RWPE1 (cell line): ENCODE measurements at regions not wholly inside any gene's neighbourhood (a gene's known extent, or its start where the extent isn't known, plus 50 kb on each side); places are given as distances from the start of the nearest gene placed in this dataset.

Experiments used
- CTCF ChIA-PET: fragments of 350-600 bp; sonication (Branson Sonifier 250); formaldehyde crosslinking; extraction: SDS; loops from one replicate; lab custom pipeline; 2021; lab: Yijun Ruan, JAX
- POLR2A ChIA-PET: fragments of 400-600 bp; formaldehyde crosslinking; extraction: SDS; loops from one replicate; lab custom pipeline; 2020; ENCODE audit warnings: antibody characterized with exemption; ENCODE audit not compliant: low non-redundant PET; lab: Yijun Ruan, JAX
- DNase-seq: peaks from one replicate; pipeline ENCODE4 v3.0.0; 2012; ENCODE audit warnings: low spot score
- H3K27ac ChIP-seq: fragments of 450-650 bp; 2 replicates; pipeline ENCODE4 v1.5.1; 2017
- TF ChIP-seq, protein P1 (sequence below): fragments of 450-650 bp; conservative IDR thresholded peaks from 2 replicates; pipeline ENCODE4 v1.5.1; 2017; ENCODE audit warnings: low read depth, mild to moderate bottlenecking

DNA sequence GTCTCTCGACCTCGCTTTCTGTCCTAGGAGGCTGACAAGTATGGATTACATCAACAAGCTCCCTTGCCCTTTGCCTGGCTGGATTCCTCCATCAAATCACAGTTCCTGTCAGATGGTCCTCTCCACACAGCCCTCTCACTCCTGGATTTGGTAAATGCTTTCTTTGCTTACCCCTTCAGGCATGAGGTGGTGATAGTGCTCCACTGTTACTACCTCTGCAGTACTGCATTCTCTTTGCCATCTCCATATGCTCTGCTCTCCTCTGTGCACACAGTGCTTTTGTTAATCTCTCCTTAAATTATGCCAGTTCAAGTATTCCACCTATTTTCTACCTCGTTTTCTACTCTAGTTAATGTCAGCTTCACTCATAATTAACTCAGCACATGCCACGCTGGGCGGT lies 279.2 kb downstream of the DMAC1 start:
- TF ChIP-seq, protein P1, sequence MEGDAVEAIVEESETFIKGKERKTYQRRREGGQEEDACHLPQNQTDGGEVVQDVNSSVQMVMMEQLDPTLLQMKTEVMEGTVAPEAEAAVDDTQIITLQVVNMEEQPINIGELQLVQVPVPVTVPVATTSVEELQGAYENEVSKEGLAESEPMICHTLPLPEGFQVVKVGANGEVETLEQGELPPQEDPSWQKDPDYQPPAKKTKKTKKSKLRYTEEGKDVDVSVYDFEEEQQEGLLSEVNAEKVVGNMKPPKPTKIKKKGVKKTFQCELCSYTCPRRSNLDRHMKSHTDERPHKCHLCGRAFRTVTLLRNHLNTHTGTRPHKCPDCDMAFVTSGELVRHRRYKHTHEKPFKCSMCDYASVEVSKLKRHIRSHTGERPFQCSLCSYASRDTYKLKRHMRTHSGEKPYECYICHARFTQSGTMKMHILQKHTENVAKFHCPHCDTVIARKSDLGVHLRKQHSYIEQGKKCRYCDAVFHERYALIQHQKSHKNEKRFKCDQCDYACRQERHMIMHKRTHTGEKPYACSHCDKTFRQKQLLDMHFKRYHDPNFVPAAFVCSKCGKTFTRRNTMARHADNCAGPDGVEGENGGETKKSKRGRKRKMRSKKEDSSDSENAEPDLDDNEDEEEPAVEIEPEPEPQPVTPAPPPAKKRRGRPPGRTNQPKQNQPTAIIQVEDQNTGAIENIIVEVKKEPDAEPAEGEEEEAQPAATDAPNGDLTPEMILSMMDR = no peak
- no peak for DNase-seq
- ChIA-PET POLR2A (no interaction called here), CTCF (no interaction called here)
- no peak overlapping the region for H3K27ac ChIP-seq

DNA sequence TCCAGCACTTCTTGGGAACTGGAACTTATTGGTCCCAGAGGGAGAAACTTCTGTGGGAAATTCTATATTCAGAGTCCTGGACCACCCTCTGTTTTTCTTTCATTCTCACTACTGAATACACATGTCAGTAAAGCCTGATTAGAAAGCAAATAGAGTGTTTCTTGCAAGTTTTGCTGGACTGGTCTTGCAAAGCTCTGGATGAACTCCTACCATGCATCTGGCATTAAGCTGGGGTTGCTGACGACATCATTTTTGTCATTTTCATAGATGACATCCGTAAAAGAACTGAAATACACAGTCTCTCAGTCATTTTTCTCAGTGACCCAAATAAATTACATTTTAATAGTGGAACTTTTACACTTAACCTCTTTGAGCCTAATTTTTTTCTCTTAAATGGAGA lies 283.2 kb downstream of the DMAC1 start:
- ChIA-PET POLR2A (no interaction called here), CTCF (interaction anchor here (0.6 kb wide), 1 partner anchor 1244 kb away, joined by 4 read pairs; no protein-coding TSS in a partner anchor)
- no peak for DNase-seq
- TF ChIP-seq, protein P1 = no peak
- no peak overlapping the region for H3K27ac ChIP-seq

DNA sequence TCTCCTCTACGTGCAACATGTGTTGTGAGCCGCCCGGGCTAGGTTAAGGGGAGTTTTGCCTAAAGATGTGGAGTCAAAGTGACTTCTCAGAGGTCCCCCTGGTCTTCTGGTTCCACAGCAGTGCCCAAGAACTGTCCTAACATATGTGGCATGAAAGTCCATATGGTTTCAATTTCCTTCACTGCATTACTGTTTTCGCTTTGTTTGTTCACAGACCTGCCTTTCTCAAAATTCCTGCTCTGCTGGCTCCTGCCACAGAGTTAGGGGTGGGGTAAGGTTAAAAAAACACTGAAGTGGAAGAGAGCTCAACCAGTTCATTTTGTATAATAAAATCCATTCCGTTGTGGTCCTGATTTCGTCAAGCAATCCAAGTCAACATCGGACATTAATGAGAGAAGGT lies 289.4 kb downstream of the DMAC1 start:
- TF ChIP-seq, protein P1 = no peak
- POLR2A ChIA-PET = no interaction called here
- no peak for DNase-seq
- H3K27ac ChIP-seq = no peak overlapping the region
- CTCF ChIA-PET = no interaction called here

DNA sequence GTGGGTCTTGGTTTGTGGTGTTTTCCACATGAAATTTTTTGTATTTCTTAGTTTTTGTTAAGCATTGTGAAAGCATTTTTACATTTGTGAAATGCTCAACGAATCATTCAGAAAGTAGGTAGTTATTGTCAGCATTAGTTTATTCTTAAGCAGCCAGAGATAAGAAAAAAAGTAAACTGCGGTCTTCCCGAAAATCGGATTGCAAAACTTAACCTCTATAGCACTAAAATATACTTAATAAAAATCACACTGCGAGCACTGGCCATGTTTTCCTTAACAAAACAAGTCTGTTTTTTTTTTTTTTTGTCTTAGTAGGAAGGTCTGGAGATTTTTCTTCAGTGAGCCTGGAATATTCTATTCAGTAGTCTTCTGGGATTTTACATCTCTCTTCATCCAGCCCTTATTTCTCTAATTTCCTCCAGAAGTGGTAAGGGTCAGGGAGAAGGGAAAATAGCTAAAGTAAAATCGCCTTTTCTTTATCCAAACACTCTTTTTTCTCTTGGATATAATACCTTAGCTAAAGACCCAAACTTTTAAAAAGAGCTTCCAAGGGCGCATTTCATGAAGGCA lies 289.9 kb downstream of the DMAC1 start:
- ChIA-PET CTCF (no interaction called here), POLR2A (no interaction called here)
- TF ChIP-seq, protein P1 = no peak
- DNase-seq = no peak
- no peak overlapping the region for H3K27ac ChIP-seq

DNA sequence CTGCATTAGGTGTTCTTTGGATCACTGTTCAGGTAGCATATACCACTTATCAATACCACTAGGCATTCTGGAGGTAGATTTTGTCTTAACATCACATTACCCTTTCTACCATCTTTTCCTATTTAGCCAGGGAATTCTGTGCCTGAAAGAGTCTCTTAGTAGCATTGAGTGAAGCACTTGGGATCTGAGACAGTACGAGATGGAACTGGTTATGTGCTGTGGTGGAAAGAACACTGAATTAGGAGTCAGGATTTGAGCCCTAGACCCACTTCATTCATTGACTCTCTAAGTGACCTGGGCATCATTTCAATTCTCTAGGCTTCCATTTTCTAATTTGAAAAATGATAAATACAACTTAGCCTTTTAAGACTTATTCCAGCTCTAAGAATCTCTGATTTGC lies 291.1 kb downstream of the DMAC1 start:
- no peak overlapping the region for H3K27ac ChIP-seq
- ChIA-PET CTCF (no interaction called here), POLR2A (no interaction called here)
- no peak for DNase-seq
- TF ChIP-seq, protein P1 = no peak

- H3K27ac ChIP-seq = no peak overlapping the region
- no peak for DNase-seq
- ChIA-PET CTCF (no interaction called here), POLR2A (no interaction called here)
- TF ChIP-seq, protein P1 = no peak
These were observed 291.9 kb downstream of the DMAC1 start for GRCh38 chr9:7507566-7508270.
